Gastrocnemius medialis (tissue), 4 donors: ENCODE measurements at regions not wholly inside any gene's neighbourhood (a gene's known extent, or its start where the extent isn't known, plus 50 kb on each side); places are given as distances from the start of the nearest gene placed in this dataset.

Experiments used
- CTCF ChIP-seq, 5 experiments: fragments of 450-650 bp in 3 of 5; fragments of 200-600 bp in 2 of 5; sonication (generic) in 2 of 5; IDR thresholded peaks in 4 of 5; conservative IDR thresholded peaks in 1 of 5; 1 replicate in 4 of 5; 2 replicates in 1 of 5; pipeline ENCODE4 v1.5.1; 2016 to 2019; ENCODE audit warnings: antibody characterized with exemption in 5 of 5, mild to moderate bottlenecking in 3 of 5, moderate library complexity in 3 of 5
- POLR2A ChIP-seq, 2 donors: fragments of 450-650 bp; IDR thresholded peaks; one replicate each; pipeline ENCODE4 v1.6.1; 2017; ENCODE audit warnings: antibody characterized with exemption in 2 of 2, mild to moderate bottlenecking in 2 of 2, moderate library complexity in 2 of 2

- TF ChIP-seq CTCF (IDR thresholded peaks at IDR 0.05 in 4 of 5, conservative IDR thresholded peaks at IDR 0.05 in 1 of 5) (no peak), POLR2A (IDR thresholded peaks at IDR 0.05) (no peak)
Measured at GRCh38 chr16:8469102-8469778, 121.1 kb downstream of the TMEM114 start.
